ENCODE measurements at regions not wholly inside any gene's neighbourhood (a gene's known extent, or its start where the extent isn't known, plus 50 kb on each side); places are given as distances from the start of the nearest gene placed in this dataset.

DNA sequence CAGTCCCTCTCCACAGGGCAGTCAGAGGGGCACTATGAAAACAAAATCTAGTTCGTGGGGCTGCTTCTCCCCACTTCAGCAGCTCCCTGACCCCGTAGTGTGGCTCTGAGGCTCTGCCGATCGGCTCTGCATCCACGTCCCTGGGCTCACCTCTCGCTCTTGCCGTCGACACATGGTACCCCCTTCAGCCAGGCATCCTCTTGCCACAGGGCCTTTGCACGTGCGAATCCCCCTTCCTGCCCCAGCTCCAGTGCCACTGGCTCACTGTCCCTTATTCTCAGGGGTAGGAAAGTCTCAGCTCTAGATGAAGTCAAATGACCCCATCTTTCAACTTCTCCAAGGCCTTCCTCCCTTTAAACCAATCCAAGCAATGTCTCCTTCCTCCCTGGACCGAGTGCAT is 72.7 kb downstream of the KLHDC7A start:
- ATAC-seq (no peak), DNase-seq (no peak)
- Mint-ChIP-seq H3K36me3 (ENCODE audit: low read depth) (no peaks in the 10 kb centered on the region), H3K4me1 (peaks cover 8% of the 10 kb centered on the region), H3K27ac (no peak overlapping the region), H3K9me3 (no peaks in the 10 kb centered on the region), H3K4me3 (no peak overlapping the region), H3K27me3 (peaks cover 36% of the 10 kb centered on the region)

DNA sequence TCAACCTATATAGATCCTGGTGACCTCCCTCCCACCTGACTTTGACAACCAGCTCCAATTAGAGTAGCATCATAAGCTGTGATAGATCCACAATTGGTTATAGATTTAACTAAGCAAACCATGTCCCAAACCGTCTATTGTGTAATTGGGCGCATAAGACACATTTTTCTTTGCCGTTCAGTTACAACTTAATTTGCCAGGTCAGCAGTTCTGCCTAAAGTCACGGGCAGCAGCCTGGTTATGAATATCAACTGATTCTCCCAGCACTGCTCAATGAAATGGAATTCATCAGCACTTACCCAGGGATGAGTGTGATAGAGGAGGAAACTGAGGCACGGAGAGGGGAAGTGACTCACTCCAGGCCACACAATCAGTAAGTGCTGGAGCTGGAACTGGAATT is 73.4 kb downstream of the KLHDC7A start:
- peaks cover 43% of the 10 kb centered on the region for H3K27me3 Mint-ChIP-seq

DNA sequence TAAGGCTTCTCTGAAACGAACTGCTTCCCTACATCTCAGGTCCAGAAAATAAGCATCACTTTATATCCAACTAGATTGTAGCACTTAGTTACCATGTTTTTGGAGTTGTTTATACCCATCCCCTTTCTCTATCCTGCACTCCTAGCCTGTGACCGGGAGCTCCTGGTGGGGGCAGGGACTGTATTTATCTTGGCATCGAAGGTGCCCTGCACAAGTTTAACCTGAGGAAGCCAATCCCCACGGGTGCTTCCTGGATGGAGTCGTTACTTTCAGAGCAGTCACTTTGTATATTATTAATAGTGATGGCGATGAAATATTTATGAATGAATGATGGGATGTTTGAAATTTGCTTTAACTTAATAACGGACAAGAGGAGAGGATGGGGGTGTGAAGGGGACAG is 73.9 kb downstream of the KLHDC7A start:
- Mint-ChIP-seq H3K27ac (no peak overlapping the region), H3K9me3 (no peaks in the 10 kb centered on the region), H3K36me3 (ENCODE audit: low read depth) (no peaks in the 10 kb centered on the region), H3K27me3 (peaks cover 46% of the 10 kb centered on the region), H3K4me3 (no peak overlapping the region), H3K4me1 (peaks cover 8% of the 10 kb centered on the region)
- no peak for DNase-seq
- ATAC-seq, result no peak

More for the DNA sequence above, 73.4 kb downstream of the KLHDC7A start:
- DNase-seq (no peak), ATAC-seq (no peak)
- no peaks in the 10 kb centered on the region for H3K36me3 Mint-ChIP-seq (ENCODE audit: low read depth)
- no peaks in the 10 kb centered on the region for H3K9me3 Mint-ChIP-seq
- no peak overlapping the region for H3K27ac Mint-ChIP-seq
- H3K4me3 Mint-ChIP-seq, result no peak overlapping the region
- peaks cover 8% of the 10 kb centered on the region for H3K4me1 Mint-ChIP-seq

DNA sequence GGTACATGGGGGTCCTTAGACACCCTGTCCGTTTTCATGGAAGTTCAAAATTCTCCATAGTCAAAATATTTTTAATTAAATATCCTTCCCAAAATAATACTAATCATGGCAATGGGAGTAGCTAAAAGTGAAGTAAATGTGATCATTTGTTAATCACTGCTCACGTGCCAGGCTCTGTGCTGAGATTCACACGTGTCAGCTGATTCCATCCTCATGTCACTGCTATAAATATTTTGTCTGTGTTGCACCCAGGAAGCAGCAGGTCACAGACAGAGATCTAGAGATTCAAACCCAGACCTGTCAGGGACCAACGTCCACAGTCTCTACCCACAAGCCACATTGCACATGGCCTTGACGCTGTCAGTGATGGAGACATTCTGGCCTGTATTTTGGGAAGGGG is 74.3 kb downstream of the KLHDC7A start:
- Mint-ChIP-seq H3K36me3 (ENCODE audit: low read depth) (no peaks in the 10 kb centered on the region), H3K4me3 (no peak overlapping the region), H3K9me3 (no peaks in the 10 kb centered on the region), H3K27me3 (peaks cover 47% of the 10 kb centered on the region), H3K4me1 (peaks cover 8% of the 10 kb centered on the region), H3K27ac (no peak overlapping the region)
- ATAC-seq (no peak), DNase-seq (no peak)

DNA sequence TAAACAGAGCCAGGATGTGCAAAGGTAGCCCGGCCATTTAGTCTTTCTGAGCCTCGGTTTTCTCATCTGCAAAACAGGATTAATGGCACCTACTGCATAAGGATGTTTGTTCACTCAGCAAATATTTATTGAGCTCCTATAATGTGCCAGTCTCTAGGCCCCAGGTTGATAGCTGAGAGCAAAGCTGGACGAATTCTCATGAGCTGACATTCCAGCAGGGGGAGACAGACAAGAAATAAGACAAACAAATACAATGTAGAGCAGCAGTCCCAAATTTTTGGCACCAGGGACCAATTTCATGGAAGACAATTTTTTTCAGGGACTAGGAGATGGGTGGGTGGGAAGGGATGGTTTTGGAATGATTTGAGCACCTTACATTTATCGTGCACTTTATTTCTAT is 74.3 kb upstream of the PAX7 start:
- ATAC-seq (no peak), DNase-seq (no peak)
- H3K27me3 Mint-ChIP-seq, result peaks cover 42% of the 10 kb centered on the region
- H3K27ac Mint-ChIP-seq, result no peak overlapping the region
- peaks cover 8% of the 10 kb centered on the region for H3K4me1 Mint-ChIP-seq
- no peaks in the 10 kb centered on the region for H3K36me3 Mint-ChIP-seq (ENCODE audit: low read depth)
- H3K9me3 Mint-ChIP-seq, result no peaks in the 10 kb centered on the region
- no peak overlapping the region for H3K4me3 Mint-ChIP-seq

DNA sequence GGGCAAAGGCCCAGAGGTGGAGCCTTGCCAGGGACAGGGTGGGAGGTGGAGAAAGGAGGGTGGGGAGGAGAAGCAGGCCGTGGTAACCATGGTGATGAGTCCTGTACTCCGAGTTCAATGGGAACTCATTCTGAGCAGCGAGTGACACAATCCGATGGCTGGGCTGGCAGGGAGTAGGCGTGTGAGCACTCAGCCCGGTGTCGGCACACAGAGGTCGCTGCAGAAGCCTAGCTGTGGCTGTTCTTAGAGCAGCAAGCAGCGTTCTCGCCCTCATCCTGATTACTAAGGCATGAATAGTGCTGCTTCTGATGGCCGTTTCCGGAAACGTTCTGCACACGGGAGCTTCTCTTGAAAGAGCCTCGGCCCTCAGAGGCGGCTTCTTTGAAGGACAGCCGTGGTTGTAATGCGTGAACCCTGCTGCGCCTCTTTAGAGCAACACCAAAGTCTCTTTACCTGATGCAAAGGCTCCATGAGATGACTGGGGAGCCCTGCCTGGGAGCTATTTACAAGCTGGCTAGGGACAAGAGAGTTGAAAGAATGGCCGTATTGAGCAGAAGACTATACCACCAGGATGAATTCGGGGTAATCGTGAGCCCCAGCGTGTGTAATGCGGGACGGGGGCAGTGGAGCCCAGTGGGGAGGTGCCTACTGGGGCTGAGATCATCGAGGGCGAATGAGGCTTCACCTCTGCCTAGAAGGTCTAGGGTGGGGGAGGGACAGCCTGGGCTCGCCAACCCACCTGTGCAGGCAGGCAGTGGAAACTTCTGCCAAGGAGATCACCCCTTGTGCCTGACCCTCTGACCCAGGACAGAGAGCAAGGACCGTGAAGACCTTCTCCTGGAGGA is 72.8 kb upstream of the PAX7 start:
- H3K27me3 Mint-ChIP-seq, result peaks cover 45% of the 10 kb centered on the region
- DNase-seq, result peak; percentile 13

DNA sequence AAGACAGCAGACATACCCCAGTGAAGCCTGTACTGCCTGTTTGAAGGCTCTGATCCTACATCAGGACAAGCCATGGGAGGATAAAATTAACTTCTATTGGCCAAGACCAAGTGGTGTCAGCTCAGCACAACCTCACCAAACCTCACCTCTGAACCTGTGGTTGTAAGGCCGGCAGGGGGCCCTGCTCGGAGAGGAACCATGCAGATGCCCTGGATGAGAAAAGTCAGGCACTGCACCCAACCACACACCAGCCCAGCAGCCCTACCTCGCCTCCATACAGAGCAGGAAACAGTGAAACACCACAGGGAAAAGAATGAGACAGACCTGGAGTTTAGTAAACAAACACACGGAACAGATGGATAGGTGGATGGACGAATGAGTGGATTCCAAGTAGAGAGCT is 70.0 kb upstream of the PAX7 start:
- Mint-ChIP-seq H3K27ac (no peak overlapping the region), H3K4me1 (peaks cover 8% of the 10 kb centered on the region), H3K27me3 (peaks cover 46% of the 10 kb centered on the region), H3K9me3 (no peaks in the 10 kb centered on the region), H3K36me3 (ENCODE audit: low read depth) (no peaks in the 10 kb centered on the region), H3K4me3 (no peak overlapping the region)
- DNase-seq (no peak), ATAC-seq (no peak)

More for the DNA sequence above, 72.8 kb upstream of the PAX7 start:
- Mint-ChIP-seq H3K27ac (no peak overlapping the region), H3K9me3 (no peaks in the 10 kb centered on the region), H3K4me3 (no peak overlapping the region), H3K4me1 (peaks cover 8% of the 10 kb centered on the region), H3K36me3 (ENCODE audit: low read depth) (no peaks in the 10 kb centered on the region)
- ATAC-seq, result peak; percentile 42

DNA sequence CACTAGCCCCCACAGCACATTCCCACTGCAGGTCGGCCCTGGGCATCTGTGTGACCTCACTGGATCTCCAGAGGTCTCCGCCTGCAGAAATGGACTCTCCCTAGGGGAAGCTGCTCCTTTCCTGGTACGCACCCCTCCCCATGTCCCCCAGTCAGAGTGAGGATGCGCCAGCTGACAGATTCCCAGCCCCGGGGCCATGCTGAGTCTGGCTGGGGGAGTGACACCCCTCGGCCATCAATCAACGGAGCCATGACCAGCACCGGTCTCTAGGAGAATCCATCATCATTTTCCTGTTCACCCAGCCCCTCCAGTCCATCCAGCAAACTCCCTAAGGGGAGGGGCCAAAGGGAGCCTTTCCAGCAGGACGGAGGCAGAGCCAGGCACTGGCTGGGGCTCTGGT is 68.7 kb upstream of the PAX7 start:
- Mint-ChIP-seq H3K9me3 (no peaks in the 10 kb centered on the region), H3K27ac (no peak overlapping the region), H3K36me3 (ENCODE audit: low read depth) (no peaks in the 10 kb centered on the region), H3K4me1 (peaks cover 8% of the 10 kb centered on the region), H3K4me3 (no peak overlapping the region), H3K27me3 (peaks cover 46% of the 10 kb centered on the region)
- no peak for ATAC-seq
- no peak for DNase-seq

DNA sequence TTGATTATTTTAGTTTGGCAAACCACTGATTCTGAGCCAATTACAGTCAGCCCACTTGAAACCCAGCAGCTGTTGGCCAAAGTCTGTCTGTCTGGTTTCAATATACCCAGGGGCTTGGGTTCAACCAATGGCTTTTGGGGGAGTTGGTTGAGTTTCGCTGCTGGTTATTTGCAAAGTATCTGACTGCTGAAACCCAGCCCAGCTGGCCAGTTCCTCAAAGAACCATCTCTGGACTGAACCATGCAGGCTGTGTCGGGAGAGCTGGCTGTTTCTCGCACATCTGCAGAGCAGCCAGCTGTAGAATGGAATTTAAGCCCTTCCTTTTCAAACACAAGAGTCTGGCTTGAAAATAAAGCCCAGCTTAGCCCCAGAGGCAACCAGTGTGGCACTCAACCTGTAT is 66.0 kb upstream of the PAX7 start:
- no peaks in the 10 kb centered on the region for H3K36me3 Mint-ChIP-seq (ENCODE audit: low read depth)
- H3K4me3 Mint-ChIP-seq, result no peak overlapping the region
- no peak for ATAC-seq
- no peaks in the 10 kb centered on the region for H3K9me3 Mint-ChIP-seq
- H3K4me1 Mint-ChIP-seq, result no peaks in the 10 kb centered on the region
- no peak overlapping the region for H3K27ac Mint-ChIP-seq
- no peak for DNase-seq
- peaks cover 25% of the 10 kb centered on the region for H3K27me3 Mint-ChIP-seq

DNA sequence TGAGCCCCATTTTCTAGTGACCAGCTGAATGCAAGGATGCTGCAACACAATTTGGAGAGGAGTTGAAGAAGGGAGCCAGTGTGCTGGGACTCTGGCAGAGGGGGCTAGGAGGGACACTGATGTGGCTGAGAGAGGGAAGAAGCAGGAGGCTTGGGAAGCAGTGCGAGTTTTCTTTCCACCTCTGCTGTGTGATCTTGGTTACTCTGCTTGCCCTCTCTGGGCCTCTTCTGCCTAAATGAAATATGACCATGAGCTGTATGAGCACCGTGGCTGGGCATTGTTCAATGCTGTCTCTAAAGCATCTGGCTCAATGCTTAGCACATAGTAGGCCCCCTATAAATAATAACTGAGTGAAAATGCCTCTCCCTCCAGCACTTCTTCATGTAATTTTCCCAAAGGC is 65.3 kb upstream of the PAX7 start:
- ATAC-seq (no peak), DNase-seq (no peak)
- Mint-ChIP-seq H3K27me3 (peaks cover 28% of the 10 kb centered on the region), H3K27ac (no peak overlapping the region), H3K4me3 (no peak overlapping the region), H3K36me3 (ENCODE audit: low read depth) (no peaks in the 10 kb centered on the region), H3K4me1 (no peaks in the 10 kb centered on the region), H3K9me3 (no peaks in the 10 kb centered on the region)

DNA sequence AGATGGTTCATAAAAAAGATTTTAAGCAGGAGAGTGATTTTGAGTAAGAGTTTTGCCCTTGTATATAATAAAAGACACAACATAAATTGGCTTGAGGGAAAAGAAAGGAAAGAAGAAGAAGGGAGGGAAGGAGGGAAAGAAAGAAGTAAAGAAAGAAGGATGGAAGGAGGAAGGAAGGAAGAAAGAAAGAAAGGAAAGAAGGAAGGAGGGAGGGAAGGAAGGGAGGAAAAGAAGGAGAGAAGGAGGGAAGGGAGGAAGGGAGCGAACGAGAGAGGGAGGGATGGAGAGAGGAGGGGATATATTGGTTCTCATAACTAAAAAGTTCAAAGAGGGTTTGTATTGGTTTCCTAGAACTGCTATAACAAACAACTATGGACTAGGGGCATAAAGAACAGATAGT is 62.2 kb upstream of the PAX7 start:
- Mint-ChIP-seq H3K27me3 (peaks cover 25% of the 10 kb centered on the region), H3K36me3 (ENCODE audit: low read depth) (no peaks in the 10 kb centered on the region), H3K4me3 (no peak overlapping the region), H3K4me1 (no peaks in the 10 kb centered on the region), H3K27ac (no peak overlapping the region), H3K9me3 (no peaks in the 10 kb centered on the region)
- no peak for ATAC-seq
- DNase-seq, result no peak

DNA sequence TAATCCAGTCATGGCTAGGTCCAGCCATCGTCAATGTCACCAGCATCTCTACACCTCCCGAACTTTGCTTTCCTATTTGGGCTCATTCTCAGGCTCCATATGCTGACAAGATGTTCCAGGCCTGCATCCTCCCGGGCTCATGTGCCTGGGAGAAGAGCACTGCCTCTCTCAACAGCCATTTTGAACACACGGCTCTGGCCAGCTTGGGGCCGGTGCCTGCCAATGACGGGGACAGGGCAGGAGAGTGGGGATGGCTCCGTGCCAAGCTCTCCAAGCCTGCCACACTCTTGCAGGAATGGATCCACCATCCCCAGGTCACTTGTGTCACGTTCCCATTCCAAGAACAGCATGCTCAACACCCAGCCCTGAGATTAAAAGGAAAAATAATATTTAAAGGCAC is 61.4 kb upstream of the PAX7 start:
- Mint-ChIP-seq H3K27me3 (peaks cover 24% of the 10 kb centered on the region), H3K36me3 (ENCODE audit: low read depth) (no peaks in the 10 kb centered on the region), H3K27ac (no peak overlapping the region), H3K4me3 (no peak overlapping the region), H3K4me1 (no peaks in the 10 kb centered on the region), H3K9me3 (no peaks in the 10 kb centered on the region)
- DNase-seq (no peak), ATAC-seq (no peak)

DNA sequence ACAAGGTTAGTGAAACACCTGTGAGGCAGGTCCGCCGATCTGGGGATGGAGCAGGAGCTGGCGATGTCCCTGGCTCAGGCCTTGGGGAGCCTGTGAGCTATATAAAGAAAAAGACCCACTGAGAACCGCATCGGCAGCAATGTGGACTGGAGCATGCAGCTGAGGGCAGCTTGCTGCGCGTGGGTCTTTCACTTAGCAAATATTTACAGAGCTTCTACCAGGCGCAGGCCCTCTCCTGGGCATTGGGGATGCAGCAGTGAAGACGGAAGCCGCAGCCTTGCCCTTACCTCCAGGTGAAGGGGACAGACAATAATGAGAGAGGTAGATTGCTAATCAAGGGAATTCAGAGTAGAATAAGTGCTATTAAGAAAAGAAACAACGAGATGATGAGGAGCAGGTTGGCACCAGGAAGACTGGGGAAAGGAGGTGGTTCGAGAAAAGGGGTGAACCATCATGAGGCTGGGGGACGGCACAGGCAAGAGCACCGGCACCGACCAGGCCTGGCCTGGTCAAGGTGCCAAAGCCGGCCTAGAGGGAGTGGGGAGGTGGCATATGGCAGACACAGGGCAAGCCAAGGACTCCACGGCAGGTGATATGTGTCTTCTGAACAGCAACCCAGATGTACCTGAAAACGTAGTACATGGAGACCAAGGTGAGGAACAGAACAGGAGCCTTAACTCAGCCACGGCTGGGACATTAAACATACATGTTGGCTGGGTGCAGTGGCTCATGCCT is 60.7 kb upstream of the PAX7 start:
- Mint-ChIP-seq H3K4me1 (no peaks in the 10 kb centered on the region), H3K27me3 (peaks cover 24% of the 10 kb centered on the region), H3K36me3 (ENCODE audit: low read depth) (no peaks in the 10 kb centered on the region), H3K9me3 (no peaks in the 10 kb centered on the region), H3K4me3 (no peak overlapping the region), H3K27ac (no peak overlapping the region)
- DNase-seq, result no peak
- ATAC-seq, result no peak

DNA sequence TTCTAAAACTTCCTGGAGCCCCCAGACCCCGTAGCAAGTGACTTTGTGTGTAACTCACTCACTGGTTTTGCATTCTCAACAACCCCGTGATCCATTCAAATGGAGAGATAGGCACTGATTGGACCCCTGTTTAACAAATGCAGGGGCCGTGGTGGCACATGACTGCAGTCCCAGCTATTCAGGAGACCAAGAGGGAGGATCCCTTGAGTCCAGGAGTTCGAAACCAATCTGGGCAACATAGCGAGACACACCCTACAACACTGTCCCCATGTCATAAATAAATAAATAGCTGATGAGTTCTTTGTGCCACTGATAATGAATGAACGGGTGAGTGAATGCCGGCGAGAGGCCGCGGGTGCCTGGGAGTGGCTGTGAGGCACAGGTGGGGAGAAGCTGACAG is 59.4 kb upstream of the PAX7 start:
- Mint-ChIP-seq H3K36me3 (ENCODE audit: low read depth) (no peaks in the 10 kb centered on the region), H3K9me3 (no peaks in the 10 kb centered on the region), H3K4me1 (no peaks in the 10 kb centered on the region), H3K27ac (no peak overlapping the region), H3K4me3 (no peak overlapping the region), H3K27me3 (peaks cover 19% of the 10 kb centered on the region)
- ATAC-seq, result no peak
- no peak for DNase-seq
